ENCODE measurements at regions not wholly inside any gene's neighbourhood (a gene's known extent, or its start where the extent isn't known, plus 50 kb on each side); places are given as distances from the start of the nearest gene placed in this dataset.
"Not testable (repeated sequence)": the region's sequence is repeated elsewhere in the genome, so short reads cannot be mapped to it uniquely, and the experiment has no call there.

- Histone ChIP-seq H3K9me1 (ENCODE audit: control insufficient read depth, extremely low read depth, insufficient read depth, low read length) (no peaks in the 10 kb centered on the region), H3K4me3 (ENCODE audit: control insufficient read depth in 2 of 3, extremely low read depth in 1 of 3, insufficient read depth in 2 of 3, low read depth in 1 of 3, low read length in 3 of 3) (no peak overlapping the region), H3K4me2 (ENCODE audit: control insufficient read depth, extremely low read depth, insufficient read depth, low read depth, low read length) (no peak overlapping the region), H3K9me3 (ENCODE audit: control insufficient read depth, low read depth, low read length) (no peaks in the 10 kb centered on the region), H2AFZ (ENCODE audit: control insufficient read depth, low read length) (no peak overlapping the region), H3K4me1 (ENCODE audit: control insufficient read depth, extremely low read depth, insufficient read depth, low read length) (no peaks in the 10 kb centered on the region), H3K27ac (ENCODE audit: control insufficient read depth, insufficient read depth, low read length) (no peak overlapping the region), H3K9ac (ENCODE audit: control insufficient read depth, extremely low read depth, insufficient read depth, low read length) (no peak overlapping the region), H3K79me2 (ENCODE audit: control insufficient read depth, insufficient read depth, low read length) (no peaks in the 10 kb centered on the region), H4K20me1 (ENCODE audit: control insufficient read depth, extremely low read depth, insufficient read depth, low read length) (no peaks in the 10 kb centered on the region), H3K27me3 (ENCODE audit: control insufficient read depth, extremely low read depth, insufficient read depth, low read length) (no peaks in the 10 kb centered on the region), H3K36me3 (ENCODE audit: control insufficient read depth in 2 of 2, extremely low read depth in 1 of 2, insufficient read depth in 2 of 2, low read length in 2 of 2) (no peaks in the 10 kb centered on the region)
- dilution Hi-C loops (cut with MboI; ENCODE audit: extremely low pct_ligation_motif_present, low sequenced_read_pairs): no loop called here
- TF ChIP-seq CTCF (optimal IDR thresholded peaks at IDR 0.05 in 1 of 3, IDR thresholded peaks at IDR 0.05 in 1 of 3, conservative IDR thresholded peaks at IDR 0.05 in 1 of 3; ENCODE audit: extremely low read depth in 1 of 3, insufficient read depth in 2 of 3, low read length in 3 of 3) (no peak), EZH2 (IDR thresholded peaks at IDR 0.05; ENCODE audit: low read length) (no peak)
- DNase-seq (ENCODE audit: low read depth, low spot score): no peak
- FAIRE-seq: no peak
Measured at GRCh38 chr2:140076164-140076563, 1296.0 kb upstream of the NXPH2 start.

- H3K27ac ChIP-seq (ENCODE audit: control insufficient read depth, insufficient read depth, low read length); H3K79me2 ChIP-seq (ENCODE audit: control insufficient read depth, insufficient read depth, low read length); H3K9ac ChIP-seq (ENCODE audit: control insufficient read depth, extremely low read depth, insufficient read depth, low read length); H2AFZ ChIP-seq (ENCODE audit: control insufficient read depth, low read length); H3K9me3 ChIP-seq (ENCODE audit: control insufficient read depth, low read depth, low read length); H3K36me3 ChIP-seq (ENCODE audit: control insufficient read depth in 2 of 2, extremely low read depth in 1 of 2, insufficient read depth in 2 of 2, low read length in 2 of 2); H3K4me2 ChIP-seq (ENCODE audit: control insufficient read depth, extremely low read depth, insufficient read depth, low read depth, low read length); FAIRE-seq; DNase-seq (ENCODE audit: low read depth, low spot score); H3K27me3 ChIP-seq (ENCODE audit: control insufficient read depth, extremely low read depth, insufficient read depth, low read length); H3K4me3 ChIP-seq (ENCODE audit: control insufficient read depth in 2 of 3, extremely low read depth in 1 of 3, insufficient read depth in 2 of 3, low read depth in 1 of 3, low read length in 3 of 3); H3K4me1 ChIP-seq (ENCODE audit: control insufficient read depth, extremely low read depth, insufficient read depth, low read length); H4K20me1 ChIP-seq (ENCODE audit: control insufficient read depth, extremely low read depth, insufficient read depth, low read length); H3K9me1 ChIP-seq (ENCODE audit: control insufficient read depth, extremely low read depth, insufficient read depth, low read length); dilution Hi-C loops (cut with MboI; ENCODE audit: extremely low pct_ligation_motif_present, low sequenced_read_pairs): not testable (repeated sequence)
Measured at GRCh38 chr2:140073763-140074162, 1293.6 kb upstream of the NXPH2 start.

- dilution Hi-C loops (cut with MboI; ENCODE audit: extremely low pct_ligation_motif_present, low sequenced_read_pairs): no loop called here
- no peak overlapping the region for H3K27ac ChIP-seq (ENCODE audit: control insufficient read depth, insufficient read depth, low read length)
- no peaks in the 10 kb centered on the region for H3K36me3 ChIP-seq (ENCODE audit: control insufficient read depth in 2 of 2, extremely low read depth in 1 of 2, insufficient read depth in 2 of 2, low read length in 2 of 2)
Measured at GRCh38 chr2:140067661-140068060, 1287.5 kb upstream of the NXPH2 start.

More at GRCh38 chr2:140067661-140068060, 1287.5 kb upstream of the NXPH2 start:
- no peaks in the 10 kb centered on the region for H3K9me3 ChIP-seq (ENCODE audit: control insufficient read depth, low read depth, low read length)
- no peak overlapping the region for H3K9ac ChIP-seq (ENCODE audit: control insufficient read depth, extremely low read depth, insufficient read depth, low read length)
- DNase-seq (ENCODE audit: low read depth, low spot score) (no peak), FAIRE-seq (no peak)
- no peak overlapping the region for H3K4me3 ChIP-seq (ENCODE audit: control insufficient read depth in 2 of 3, extremely low read depth in 1 of 3, insufficient read depth in 2 of 3, low read depth in 1 of 3, low read length in 3 of 3)
- H4K20me1 ChIP-seq (ENCODE audit: control insufficient read depth, extremely low read depth, insufficient read depth, low read length): no peaks in the 10 kb centered on the region
- no peaks in the 10 kb centered on the region for H3K9me1 ChIP-seq (ENCODE audit: control insufficient read depth, extremely low read depth, insufficient read depth, low read length)
- H3K4me2 ChIP-seq (ENCODE audit: control insufficient read depth, extremely low read depth, insufficient read depth, low read depth, low read length): no peak overlapping the region
- no peak for TF ChIP-seq CTCF (optimal IDR thresholded peaks at IDR 0.05 in 1 of 3, IDR thresholded peaks at IDR 0.05 in 1 of 3, conservative IDR thresholded peaks at IDR 0.05 in 1 of 3; ENCODE audit: extremely low read depth in 1 of 3, insufficient read depth in 2 of 3, low read length in 3 of 3)
- no peak for TF ChIP-seq EZH2 (IDR thresholded peaks at IDR 0.05; ENCODE audit: low read length)
- H3K4me1 ChIP-seq (ENCODE audit: control insufficient read depth, extremely low read depth, insufficient read depth, low read length): no peaks in the 10 kb centered on the region
- H3K79me2 ChIP-seq (ENCODE audit: control insufficient read depth, insufficient read depth, low read length): no peaks in the 10 kb centered on the region
- no peaks in the 10 kb centered on the region for H3K27me3 ChIP-seq (ENCODE audit: control insufficient read depth, extremely low read depth, insufficient read depth, low read length)
- H2AFZ ChIP-seq (ENCODE audit: control insufficient read depth, low read length): no peak overlapping the region
